Left renal cortex interstitium (tissue), 4 donors: ENCODE measurements at regions not wholly inside any gene's neighbourhood (a gene's known extent, or its start where the extent isn't known, plus 50 kb on each side); places are given as distances from the start of the nearest gene placed in this dataset.
"Not testable (repeated sequence)": the region's sequence is repeated elsewhere in the genome, so short reads cannot be mapped to it uniquely, and the experiment has no call there.

Source experiments
- DNase-seq, 4 donors: peaks; one replicate each; pipeline ENCODE4 v3.0.0-alpha.2; 2013; ENCODE audit warnings: low read depth in 4 of 4, low spot score in 2 of 4, missing footprints in 1 of 4

DNA sequence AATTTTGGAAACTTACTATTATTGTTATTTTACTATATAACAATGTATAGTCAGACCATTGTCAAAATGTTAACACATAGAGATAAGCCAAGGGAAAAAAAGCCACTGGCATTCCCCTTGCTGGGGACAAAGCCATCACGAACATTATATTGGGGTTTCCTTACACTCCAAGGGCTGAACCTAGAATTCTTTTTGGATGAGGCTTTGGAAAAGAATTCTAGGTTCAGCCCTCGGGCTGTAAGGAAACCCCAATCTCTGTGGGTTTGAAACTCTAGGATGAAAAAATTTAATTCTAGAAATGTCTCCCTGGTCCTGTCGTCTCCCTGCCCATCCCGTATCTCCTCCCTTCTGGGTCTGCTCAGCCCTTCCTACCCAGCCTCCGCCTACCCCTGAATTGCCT, 67.0 kb upstream of the SMAD6 start:
- DNase-seq, result no peak

DNA sequence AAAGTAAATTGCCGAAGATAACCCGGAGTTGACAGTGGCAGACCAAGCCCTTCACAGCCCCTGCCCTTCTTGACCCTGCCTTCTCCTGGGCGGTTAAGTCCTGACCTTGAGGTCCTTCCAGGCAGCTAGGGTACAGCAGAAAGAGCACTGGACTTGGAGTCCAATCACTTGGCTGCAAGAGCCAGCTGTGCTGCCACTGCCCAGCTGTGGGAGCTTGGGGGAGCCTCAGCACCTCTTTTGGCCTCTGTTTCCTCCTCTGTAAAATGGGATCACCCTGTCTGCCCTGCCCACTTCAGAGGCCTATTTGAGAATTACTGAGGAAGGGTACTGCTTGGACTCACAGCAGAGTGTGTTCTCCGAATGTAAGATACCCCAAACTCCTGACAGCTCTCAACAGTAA, 66.2 kb upstream of the SMAD6 start:
- DNase-seq, result no peak

GRCh38 chr15:66637044-66637443, 65.0 kb upstream of the SMAD6 start:
- DNase-seq, result not testable (repeated sequence)

GRCh38 chr15:66638377-66638776, 63.7 kb upstream of the SMAD6 start:
- no peak for DNase-seq

GRCh38 chr15:66641485-66642315, 60.3 kb upstream of the SMAD6 start:
- no peak for DNase-seq

DNA sequence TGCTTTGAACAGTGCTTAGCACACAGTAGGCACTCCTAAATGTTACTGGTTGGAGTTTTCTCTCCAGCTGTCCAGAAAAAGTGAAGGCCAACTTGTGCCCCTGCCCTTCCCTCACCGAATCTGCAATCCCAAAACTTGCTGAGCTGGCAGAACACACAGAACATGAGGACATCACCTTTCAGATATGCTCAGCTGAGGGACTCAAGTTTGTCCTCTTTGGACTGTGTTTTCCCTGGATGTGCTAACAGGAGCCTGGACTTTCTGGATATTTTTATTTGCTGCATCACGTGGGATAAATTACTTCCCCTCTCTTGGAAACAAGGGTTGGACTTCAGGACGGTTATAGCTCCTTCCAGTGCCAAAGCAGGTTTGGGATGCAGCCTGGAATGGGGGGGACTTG, 59.5 kb upstream of the SMAD6 start:
- DNase-seq, result no peak

- no peak for DNase-seq
These were observed 59.0 kb upstream of the SMAD6 start for GRCh38 chr15:66643033-66643432.

- DNase-seq, result no peak
These were observed 57.8 kb upstream of the SMAD6 start for GRCh38 chr15:66644000-66644787.

DNA sequence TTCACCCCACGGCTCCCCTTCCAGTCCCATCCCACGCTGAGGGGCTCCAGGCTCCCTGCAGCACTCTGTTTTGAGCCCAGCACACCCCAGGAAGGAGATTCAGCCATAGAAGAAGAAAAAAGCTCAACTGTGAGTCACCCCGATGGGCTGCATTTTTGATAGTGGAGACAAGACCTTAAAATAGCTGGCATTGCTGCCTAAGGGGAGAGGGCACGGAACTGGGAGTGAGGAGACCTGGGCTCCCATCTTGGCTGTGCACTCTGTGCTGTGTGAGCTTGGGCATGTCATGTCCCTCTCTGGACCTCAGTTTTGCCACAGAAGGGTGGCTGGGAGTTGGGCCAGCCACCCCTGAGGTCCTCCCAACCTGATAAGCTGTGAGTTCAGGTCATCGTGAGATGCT, 57.2 kb upstream of the SMAD6 start:
- no peak for DNase-seq

- DNase-seq, result no peak
These were observed 55.7 kb upstream of the SMAD6 start for GRCh38 chr15:66646308-66646707.

DNA sequence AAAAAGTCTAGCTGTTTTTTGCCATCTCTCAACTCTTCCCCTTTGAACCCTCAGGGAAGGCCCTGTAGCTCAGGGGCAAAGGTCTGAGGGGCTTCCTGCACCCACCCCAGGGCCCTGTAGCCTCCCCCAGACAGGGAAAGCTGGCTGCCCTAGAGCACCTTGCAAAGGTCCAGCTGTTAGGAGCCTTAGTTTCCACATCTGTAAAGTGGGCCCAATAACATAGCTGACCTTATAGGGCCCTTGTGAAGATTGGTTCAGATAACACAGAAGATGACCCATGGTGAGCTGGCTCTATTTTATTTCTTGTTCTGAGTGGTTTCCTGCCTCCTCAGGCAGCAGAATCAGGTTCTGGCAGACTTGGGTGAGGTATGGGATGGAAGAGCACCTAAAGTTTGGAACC, 55.2 kb upstream of the SMAD6 start:
- no peak for DNase-seq

- no peak for DNase-seq
These were observed 54.7 kb upstream of the SMAD6 start for GRCh38 chr15:66647358-66647757.

DNA sequence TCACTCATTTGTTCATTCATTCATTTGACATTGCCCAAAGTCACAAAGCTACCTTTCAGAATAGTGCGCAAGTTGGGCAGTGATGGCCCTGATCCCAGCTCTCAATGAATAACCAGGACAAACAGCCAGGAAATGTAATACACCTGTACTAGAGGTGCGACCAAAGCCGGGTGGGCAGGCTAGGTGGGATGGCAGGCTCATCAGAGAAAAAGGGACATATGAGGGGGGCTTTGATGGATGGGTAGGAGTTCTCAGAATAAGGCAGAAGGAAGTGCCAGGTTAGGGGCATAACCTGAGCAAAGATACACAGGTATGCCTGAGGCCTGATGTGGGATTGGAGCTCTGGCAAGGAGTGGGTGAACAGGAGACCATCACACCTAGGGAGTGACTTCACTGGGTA, 53.4 kb upstream of the SMAD6 start:
- no peak for DNase-seq

DNA sequence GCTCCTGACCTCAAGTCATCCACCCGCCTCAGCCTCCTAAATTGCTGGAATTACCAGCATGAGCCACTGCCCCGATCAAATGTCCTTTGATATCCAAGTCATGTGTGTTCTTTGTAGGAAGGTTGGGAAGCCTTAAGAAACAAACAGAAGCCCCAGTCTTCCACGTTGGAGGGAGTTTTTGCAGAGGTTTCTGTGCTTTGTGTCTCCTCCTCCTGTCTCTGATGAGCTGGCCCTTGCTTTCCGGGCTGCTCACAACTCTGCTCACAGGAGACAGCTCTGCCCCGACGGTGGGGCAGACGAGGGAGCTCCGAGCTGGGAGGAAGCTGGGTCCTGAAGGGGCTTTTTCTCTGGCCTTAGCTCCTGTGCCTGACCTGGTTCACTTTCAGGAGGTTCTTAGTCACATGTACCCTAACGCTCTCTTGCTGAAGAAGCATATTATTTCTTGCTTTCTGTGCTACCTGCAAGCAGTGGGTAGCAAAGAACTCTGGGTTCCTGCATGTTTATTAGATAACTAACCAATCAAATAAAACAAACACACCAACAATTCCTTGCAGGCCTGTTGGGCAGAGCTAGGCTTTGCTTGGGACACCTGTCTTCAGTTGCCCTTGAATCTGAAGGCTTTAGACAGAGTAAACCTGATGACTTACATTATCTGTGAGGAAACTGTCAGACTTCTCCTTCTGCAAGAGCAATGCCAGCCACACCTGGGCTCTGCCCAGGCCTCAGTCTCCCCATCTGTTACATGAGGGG, 52.6 kb upstream of the SMAD6 start:
- no peak for DNase-seq

GRCh38 chr15:66650433-66650832, 51.6 kb upstream of the SMAD6 start:
- no peak for DNase-seq

DNA sequence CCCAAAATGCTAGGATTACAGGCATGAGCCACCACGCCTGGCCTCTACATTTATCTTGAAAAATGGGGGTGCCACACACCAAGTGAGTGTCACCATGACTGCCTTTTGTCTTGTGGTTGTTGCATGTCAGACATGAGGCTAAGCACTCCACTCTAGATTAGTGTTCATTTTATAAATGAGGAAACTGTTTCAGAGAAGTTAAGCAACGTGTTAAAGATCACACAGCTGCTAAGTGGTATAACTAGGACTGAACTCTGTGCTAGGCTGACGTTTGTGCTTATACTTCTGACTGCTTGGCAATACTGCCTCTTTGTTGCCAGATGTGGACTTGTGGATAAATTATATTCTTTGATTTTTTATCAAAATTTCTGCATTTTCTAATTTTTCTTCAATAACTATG, 50.8 kb upstream of the SMAD6 start:
- no peak for DNase-seq

- no peak for DNase-seq
These were observed 50.0 kb upstream of the SMAD6 start for GRCh38 chr15:66651913-66652642.
